DND-41 (cell line): ENCODE measurements at regions not wholly inside any gene's neighbourhood (a gene's known extent, or its start where the extent isn't known, plus 50 kb on each side); places are given as distances from the start of the nearest gene placed in this dataset.

Source experiments
- ATAC-seq: fragments of 200-7000 bp; cut with Tn5 transposase; 3 replicates; pipeline ENCODE4 v1.9.1; 2021; ENCODE audit warnings: low read depth; ENCODE audit not compliant: insufficient read depth
- DNase-seq: peaks from one replicate; pipeline ENCODE4 v3.0.0-alpha.2; 2020
- H2AFZ ChIP-seq: 2 replicates; pipeline ENCODE4 v1.6.0; 2012; ENCODE audit warnings: low read depth, low read length
- H3K27ac ChIP-seq: 2 replicates; pipeline ENCODE4 v1.5.1; 2012; ENCODE audit warnings: low read length, inconsistent platforms
- H3K27me3 ChIP-seq: fragments of 200-600 bp; sonication (generic); 2 replicates; pipeline ENCODE4 v1.6.0; 2012; ENCODE audit warnings: low read length, mild to moderate bottlenecking, inconsistent platforms; ENCODE audit not compliant: insufficient read depth, poor library complexity
- H3K36me3 ChIP-seq: 2 replicates; pipeline ENCODE4 v1.5.1; 2012; ENCODE audit warnings: low read length, inconsistent platforms; ENCODE audit not compliant: insufficient read depth
- H3K4me1 ChIP-seq: 2 replicates; pipeline ENCODE4 v1.5.1; 2012; ENCODE audit warnings: mild to moderate bottlenecking, low read length; ENCODE audit not compliant: insufficient read depth
- H3K4me2 ChIP-seq: 2 replicates; pipeline ENCODE4 v1.6.0; 2012; ENCODE audit warnings: mild to moderate bottlenecking, moderate library complexity, low read length, inconsistent platforms; ENCODE audit not compliant: insufficient read depth
- H3K4me3 ChIP-seq, 2 experiments: fragments of 200-600 bp in 1 of 2; shearing (Covaris generic) in 1 of 2; 2 replicates each; pipeline ENCODE4 v1.5.1; 2012 to 2016; ENCODE audit warnings: inconsistent platforms in 2 of 2, low read length in 2 of 2, mild to moderate bottlenecking in 2 of 2, low read depth in 1 of 2, moderate library complexity in 1 of 2
- H3K79me2 ChIP-seq: 2 replicates; pipeline ENCODE4 v1.6.0; 2012; ENCODE audit warnings: low read length, inconsistent platforms; ENCODE audit not compliant: insufficient read depth
- H3K9ac ChIP-seq: 2 replicates; pipeline ENCODE4 v1.6.0; 2012; ENCODE audit warnings: low read depth, mild to moderate bottlenecking, inconsistent platforms, low read length, moderate library complexity
- H3K9me3 ChIP-seq: 2 replicates; pipeline ENCODE4 v1.5.1; 2012; ENCODE audit warnings: low read length, moderate library complexity, mild to moderate bottlenecking, inconsistent platforms; ENCODE audit not compliant: insufficient read depth, severe bottlenecking
- H4K20me1 ChIP-seq: 2 replicates; pipeline ENCODE4 v1.6.0; 2012; ENCODE audit warnings: low read length; ENCODE audit not compliant: insufficient read depth
- EZH2 ChIP-seq: IDR thresholded peaks from 3 replicates; pipeline ENCODE4 v1.6.1; 2012; ENCODE audit warnings: borderline replicate concordance, low read depth, mild to moderate bottlenecking, moderate library complexity, low read length, inconsistent platforms; ENCODE audit not compliant: severe bottlenecking
- TF ChIP-seq, protein P1 (sequence below): IDR thresholded peaks from 2 replicates; pipeline ENCODE4 v1.5.1; 2012; ENCODE audit warnings: borderline replicate concordance, low read length, moderate library complexity, mild to moderate bottlenecking; ENCODE audit not compliant: poor library complexity, severe bottlenecking; ENCODE audit errors: extremely low read depth

DNA sequence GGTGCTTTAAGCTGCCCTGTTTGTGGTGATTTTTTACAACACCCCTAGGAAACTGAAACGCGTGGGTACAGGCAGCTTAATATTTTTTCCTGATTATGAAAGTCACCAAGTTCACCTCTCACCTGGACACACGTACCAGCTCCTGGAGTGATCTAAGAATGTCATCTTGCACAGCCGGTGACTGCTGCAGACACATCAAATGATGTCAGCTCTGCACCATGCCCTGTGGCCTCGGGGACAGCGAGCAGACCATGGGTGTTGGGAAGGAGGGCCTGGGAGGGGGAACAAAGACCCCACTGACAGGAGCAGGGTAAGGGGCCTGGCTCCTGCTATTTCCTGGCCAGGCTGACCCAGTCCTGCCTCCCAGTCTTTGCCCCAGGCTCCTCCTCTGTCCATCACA is 272.7 kb downstream of the PARN start:
- H3K27me3 ChIP-seq: no peaks in the 10 kb centered on the region
- no peaks in the 10 kb centered on the region for H3K9me3 ChIP-seq
- DNase-seq: no peak
- H3K9ac ChIP-seq: no peak overlapping the region
- no peak overlapping the region for H3K4me3 ChIP-seq
- H3K4me2 ChIP-seq: no peak overlapping the region
- H3K27ac ChIP-seq: no peak overlapping the region
- H4K20me1 ChIP-seq: no peaks in the 10 kb centered on the region
- TF ChIP-seq EZH2: no peak
- TF ChIP-seq, protein P1, sequence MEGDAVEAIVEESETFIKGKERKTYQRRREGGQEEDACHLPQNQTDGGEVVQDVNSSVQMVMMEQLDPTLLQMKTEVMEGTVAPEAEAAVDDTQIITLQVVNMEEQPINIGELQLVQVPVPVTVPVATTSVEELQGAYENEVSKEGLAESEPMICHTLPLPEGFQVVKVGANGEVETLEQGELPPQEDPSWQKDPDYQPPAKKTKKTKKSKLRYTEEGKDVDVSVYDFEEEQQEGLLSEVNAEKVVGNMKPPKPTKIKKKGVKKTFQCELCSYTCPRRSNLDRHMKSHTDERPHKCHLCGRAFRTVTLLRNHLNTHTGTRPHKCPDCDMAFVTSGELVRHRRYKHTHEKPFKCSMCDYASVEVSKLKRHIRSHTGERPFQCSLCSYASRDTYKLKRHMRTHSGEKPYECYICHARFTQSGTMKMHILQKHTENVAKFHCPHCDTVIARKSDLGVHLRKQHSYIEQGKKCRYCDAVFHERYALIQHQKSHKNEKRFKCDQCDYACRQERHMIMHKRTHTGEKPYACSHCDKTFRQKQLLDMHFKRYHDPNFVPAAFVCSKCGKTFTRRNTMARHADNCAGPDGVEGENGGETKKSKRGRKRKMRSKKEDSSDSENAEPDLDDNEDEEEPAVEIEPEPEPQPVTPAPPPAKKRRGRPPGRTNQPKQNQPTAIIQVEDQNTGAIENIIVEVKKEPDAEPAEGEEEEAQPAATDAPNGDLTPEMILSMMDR: no peak
- no peak for ATAC-seq
- no peaks in the 10 kb centered on the region for H3K79me2 ChIP-seq
- H3K36me3 ChIP-seq: no peaks in the 10 kb centered on the region
- no peaks in the 10 kb centered on the region for H3K4me1 ChIP-seq
- H2AFZ ChIP-seq: no peak overlapping the region

DNA sequence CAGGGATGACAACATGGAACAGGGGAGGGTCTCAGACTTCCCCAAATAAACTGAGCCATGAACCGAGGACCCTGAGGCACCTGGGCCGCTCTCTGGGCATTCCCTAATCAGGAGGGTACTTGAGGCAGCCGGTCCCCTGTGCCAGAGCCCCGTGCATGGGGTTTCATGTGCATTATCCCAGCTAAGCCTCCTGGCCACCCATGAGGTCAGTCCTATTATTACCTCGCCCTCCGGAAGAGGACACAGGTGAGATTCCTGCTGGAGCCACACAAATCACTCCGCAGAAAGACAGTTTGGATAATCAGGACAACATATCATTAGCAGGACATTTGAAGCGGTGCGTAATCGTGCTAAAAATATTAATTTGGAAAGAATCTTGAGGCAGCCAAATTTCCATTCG is 274.0 kb downstream of the PARN start:
- H3K36me3 ChIP-seq: no peaks in the 10 kb centered on the region
- H3K79me2 ChIP-seq: no peaks in the 10 kb centered on the region
- no peaks in the 10 kb centered on the region for H3K9me3 ChIP-seq
- no peak overlapping the region for H3K27ac ChIP-seq
- no peaks in the 10 kb centered on the region for H3K4me1 ChIP-seq
- H2AFZ ChIP-seq: no peak overlapping the region
- H3K9ac ChIP-seq: no peak overlapping the region
- DNase-seq (no peak), ATAC-seq (no peak)
- H3K27me3 ChIP-seq: no peaks in the 10 kb centered on the region
- no peak overlapping the region for H3K4me3 ChIP-seq
- TF ChIP-seq, protein P1: no peak
- TF ChIP-seq EZH2: no peak
- H3K4me2 ChIP-seq: no peak overlapping the region
- H4K20me1 ChIP-seq: no peaks in the 10 kb centered on the region

DNA sequence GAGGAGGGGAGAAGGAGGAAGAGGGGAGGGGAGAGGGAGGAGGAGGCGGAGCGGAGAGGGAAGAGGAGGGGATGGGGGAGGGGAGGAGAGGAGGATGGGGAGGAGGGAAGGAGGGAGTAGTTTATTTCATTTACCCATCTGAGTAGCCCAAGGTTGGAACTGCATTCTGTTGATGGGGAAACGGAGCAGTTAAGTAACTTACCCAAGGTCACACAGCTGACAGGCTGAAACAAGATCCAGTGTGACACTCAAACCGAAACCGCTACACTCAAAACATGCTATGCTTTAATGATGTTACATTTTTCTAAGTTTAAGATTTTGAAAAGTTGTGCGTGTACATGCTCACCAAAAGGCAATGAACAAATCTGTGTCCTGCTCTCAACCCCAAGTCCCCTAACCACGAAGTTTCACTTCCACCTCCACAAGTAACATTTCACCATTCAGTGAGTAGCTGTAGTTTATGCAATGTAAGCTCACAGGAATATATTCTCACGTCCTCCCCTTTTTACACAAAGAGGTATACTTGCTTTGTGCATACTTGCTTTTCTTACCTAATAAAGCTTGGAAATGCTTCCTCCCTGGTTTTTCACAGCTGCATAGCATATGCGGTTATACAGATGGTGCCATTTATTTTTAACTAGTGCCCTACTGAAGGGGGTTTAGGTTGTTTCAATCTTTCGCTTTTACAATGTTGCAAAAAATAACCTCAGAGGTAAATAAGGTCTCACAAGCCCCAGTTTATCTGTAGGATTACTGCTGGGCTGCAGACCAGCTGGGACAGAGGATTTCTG is 275.3 kb downstream of the PARN start:
- no peak for TF ChIP-seq EZH2
- TF ChIP-seq, protein P1: no peak
- H3K9me3 ChIP-seq: no peaks in the 10 kb centered on the region
- H3K9ac ChIP-seq: no peak overlapping the region
- H3K4me3 ChIP-seq: no peak overlapping the region
- no peaks in the 10 kb centered on the region for H4K20me1 ChIP-seq
- no peaks in the 10 kb centered on the region for H3K27me3 ChIP-seq
- H3K36me3 ChIP-seq: no peaks in the 10 kb centered on the region
- H2AFZ ChIP-seq: no peak overlapping the region
- no peak overlapping the region for H3K27ac ChIP-seq
- no peaks in the 10 kb centered on the region for H3K4me1 ChIP-seq
- no peak for DNase-seq
- H3K79me2 ChIP-seq: no peaks in the 10 kb centered on the region
- ATAC-seq: peak; percentile 31; the same call in 1 of the 3 replicates
- no peak overlapping the region for H3K4me2 ChIP-seq

DNA sequence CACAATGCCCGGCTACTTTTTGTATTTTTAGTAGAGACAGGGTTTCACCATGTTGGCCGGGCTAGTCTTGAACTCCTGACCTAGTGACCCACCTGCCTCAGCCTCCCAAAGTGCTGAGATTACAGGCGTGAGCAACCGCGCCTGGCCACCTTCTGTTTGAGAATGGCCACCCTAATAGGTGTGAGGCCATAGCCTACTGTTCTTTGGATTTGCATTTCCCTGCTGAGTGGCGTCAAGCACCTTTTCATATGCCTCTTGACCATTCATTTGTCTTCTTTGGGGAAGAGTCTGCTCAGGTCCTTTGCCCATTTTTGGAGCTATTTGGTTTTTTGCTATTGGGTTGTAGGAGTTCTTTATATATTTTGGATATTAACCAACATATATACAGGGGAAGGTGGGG is 276.7 kb downstream of the PARN start:
- no peak for ATAC-seq
- Histone ChIP-seq H2AFZ (no peak overlapping the region), H3K4me3 (no peak overlapping the region), H3K27ac (no peak overlapping the region), H3K4me2 (no peak overlapping the region), H3K36me3 (no peaks in the 10 kb centered on the region), H3K27me3 (no peaks in the 10 kb centered on the region), H4K20me1 (no peaks in the 10 kb centered on the region), H3K9me3 (no peaks in the 10 kb centered on the region), H3K4me1 (no peaks in the 10 kb centered on the region), H3K9ac (no peak overlapping the region), H3K79me2 (no peaks in the 10 kb centered on the region)
- TF ChIP-seq, protein P1: no peak
- TF ChIP-seq EZH2: no peak
- no peak for DNase-seq
